Nephron progenitor cell (in vitro differentiated cells): ENCODE measurements at regions not wholly inside any gene's neighbourhood (a gene's known extent, or its start where the extent isn't known, plus 50 kb on each side); places are given as distances from the start of the nearest gene placed in this dataset.

ENCODE experiments used
- DNase-seq: peaks from one replicate; pipeline ENCODE4 v3.0.0; 2021
- H3K27ac Mint-ChIP-seq: 2 replicates; pipeline ENCODE4 v1.8.0; 2021; ENCODE audit warnings: mild to moderate bottlenecking, moderate library complexity, mixed read lengths
- H3K27me3 Mint-ChIP-seq: 2 replicates; pipeline ENCODE4 v1.8.0; 2021; ENCODE audit warnings: mild to moderate bottlenecking, low read depth, mixed read lengths; ENCODE audit not compliant: poor library complexity
- H3K36me3 Mint-ChIP-seq: 2 replicates; pipeline ENCODE4 v1.8.0; 2021; ENCODE audit warnings: low read depth, mixed read lengths
- H3K4me1 Mint-ChIP-seq: 2 replicates; pipeline ENCODE4 v1.8.0; 2021; ENCODE audit warnings: mixed read lengths
- H3K4me3 Mint-ChIP-seq: 2 replicates; pipeline ENCODE4 v1.8.0; 2021; ENCODE audit warnings: mild to moderate bottlenecking, moderate library complexity, mixed read lengths
- H3K9me3 Mint-ChIP-seq: 2 replicates; pipeline ENCODE4 v1.8.0; 2021; ENCODE audit warnings: mild to moderate bottlenecking, moderate library complexity, mixed read lengths
- CTCF ChIP-seq: fragments of 200-600 bp; sonication (generic); IDR thresholded peaks from 2 replicates; pipeline ENCODE4 v1.5.0; 2021; ENCODE audit warnings: antibody characterized with exemption

- no peak overlapping the region for H3K27ac Mint-ChIP-seq
- no peak for TF ChIP-seq CTCF
- no peaks in the 10 kb centered on the region for H3K36me3 Mint-ChIP-seq
- peaks cover 9% of the 10 kb centered on the region for H3K4me1 Mint-ChIP-seq
- no peak for DNase-seq
- no peak overlapping the region for H3K4me3 Mint-ChIP-seq
- H3K9me3 Mint-ChIP-seq = no peaks in the 10 kb centered on the region
- H3K27me3 Mint-ChIP-seq = no peaks in the 10 kb centered on the region
Observed at GRCh38 chr14:56959869-56960268, 149.6 kb upstream of the OTX2 start.

GRCh38 chr14:56959121-56959520, 148.8 kb upstream of the OTX2 start:
- TF ChIP-seq CTCF = no peak
- Mint-ChIP-seq H3K4me1 (peaks cover 8% of the 10 kb centered on the region), H3K27ac (no peak overlapping the region), H3K9me3 (no peaks in the 10 kb centered on the region), H3K4me3 (no peak overlapping the region), H3K36me3 (no peaks in the 10 kb centered on the region), H3K27me3 (no peaks in the 10 kb centered on the region)
- DNase-seq = no peak

- no peak for TF ChIP-seq CTCF
- Mint-ChIP-seq H3K9me3 (no peaks in the 10 kb centered on the region), H3K36me3 (no peaks in the 10 kb centered on the region), H3K4me3 (no peak overlapping the region), H3K4me1 (peaks cover 23% of the 10 kb centered on the region), H3K27me3 (no peaks in the 10 kb centered on the region), H3K27ac (no peak overlapping the region)
- DNase-seq = no peak
Observed at GRCh38 chr14:56956182-56956581, 145.9 kb upstream of the OTX2 start.

GRCh38 chr14:56955745-56956144, 145.5 kb upstream of the OTX2 start:
- no peak for TF ChIP-seq CTCF
- no peak for DNase-seq
- Mint-ChIP-seq H3K27ac (no peak overlapping the region), H3K9me3 (no peaks in the 10 kb centered on the region), H3K4me1 (peaks cover 23% of the 10 kb centered on the region), H3K36me3 (no peaks in the 10 kb centered on the region), H3K4me3 (no peak overlapping the region), H3K27me3 (no peaks in the 10 kb centered on the region)

- no peak for TF ChIP-seq CTCF
- DNase-seq = no peak
- Mint-ChIP-seq H3K27me3 (no peaks in the 10 kb centered on the region), H3K36me3 (no peaks in the 10 kb centered on the region), H3K9me3 (no peaks in the 10 kb centered on the region), H3K4me1 (peaks cover 23% of the 10 kb centered on the region), H3K4me3 (no peak overlapping the region), H3K27ac (no peak overlapping the region)
Observed at GRCh38 chr14:56953884-56954283, 143.6 kb upstream of the OTX2 start.

- Mint-ChIP-seq H3K36me3 (no peaks in the 10 kb centered on the region), H3K27ac (peak overlapping the region; percentile 30), H3K27me3 (no peaks in the 10 kb centered on the region), H3K4me3 (no peak overlapping the region), H3K4me1 (peaks cover 23% of the 10 kb centered on the region), H3K9me3 (no peaks in the 10 kb centered on the region)
- no peak for DNase-seq
- no peak for TF ChIP-seq CTCF
Observed at GRCh38 chr14:56952766-56953473, 142.6 kb upstream of the OTX2 start.
